ENCODE measurements at regions not wholly inside any gene's neighbourhood (a gene's known extent, or its start where the extent isn't known, plus 50 kb on each side); places are given as distances from the start of the nearest gene placed in this dataset.

DNA sequence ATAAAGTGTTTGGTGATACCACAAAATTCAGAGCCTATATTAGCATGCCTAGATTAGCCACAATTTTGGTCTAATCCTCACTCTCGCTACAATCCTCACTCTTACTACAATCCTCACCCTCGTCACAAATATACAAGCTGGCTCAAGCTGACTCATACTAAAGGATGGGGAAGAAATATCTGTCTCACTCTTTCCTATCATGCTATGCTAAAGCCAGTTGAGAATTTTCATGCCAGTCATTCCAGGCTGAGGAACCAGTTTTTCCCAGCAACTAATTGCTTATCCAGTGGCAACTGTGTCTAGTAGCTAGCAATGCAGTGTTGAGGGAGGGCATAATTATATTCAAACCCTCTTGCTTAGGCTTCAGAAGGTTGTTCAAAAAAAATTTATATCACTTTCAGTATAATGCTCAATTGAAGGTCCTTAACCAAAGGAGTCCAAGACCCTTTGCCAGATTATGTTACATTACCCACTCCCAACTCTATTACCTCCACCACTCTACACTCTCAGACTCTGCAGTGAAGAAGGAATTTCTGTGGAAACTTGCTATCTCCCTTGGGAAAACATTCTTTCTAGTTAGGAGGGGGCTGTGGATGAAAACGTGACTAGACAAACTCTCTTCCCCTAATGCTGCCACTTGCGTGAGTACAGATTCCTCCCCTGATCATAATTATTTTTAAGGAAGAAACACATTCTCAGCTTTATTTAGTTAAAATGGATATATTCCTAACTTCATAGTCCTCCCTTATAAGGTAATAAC, 810.3 kb upstream of the ACO1 start:
- TF ChIP-seq CTCF (IDR thresholded peaks at IDR 0.05; ENCODE audit: low read depth, low read length) (no peak), EZH2phosphoT487 (IDR thresholded peaks at IDR 0.05; ENCODE audit: low read depth) (no peak)
